SK-N-SH (cell line): ENCODE measurements at regions not wholly inside any gene's neighbourhood (a gene's known extent, or its start where the extent isn't known, plus 50 kb on each side); places are given as distances from the start of the nearest gene placed in this dataset.

Experiments
- CTCF ChIP-seq: fragments of 200-600 bp; sonication (generic); IDR thresholded peaks from 2 replicates; pipeline ENCODE4 v1.6.1; 2017; ENCODE audit warnings: antibody characterized with exemption, mild to moderate bottlenecking, moderate library complexity
- EP300 ChIP-seq, 2 experiments: IDR thresholded peaks; 2 replicates each; pipeline versions ENCODE4 v1.4.0 to v1.6.1; 2012; ENCODE audit warnings: borderline replicate concordance in 1 of 2, low read depth in 1 of 2, low read length in 1 of 2
- USF1 ChIP-seq: IDR thresholded peaks from 2 replicates; pipeline ENCODE4 v1.4.0; 2012; ENCODE audit warnings: low read depth, borderline replicate concordance

- TF ChIP-seq CTCF (no peak), EP300 (IDR thresholded peaks at IDR 0.05; ENCODE audit: borderline replicate concordance in 1 of 2, low read depth in 1 of 2, low read length in 1 of 2) (no peak), USF1 (no peak)
Observed at GRCh38 chr2:122100756-122101155, 345.3 kb downstream of the TSN start.
